ENCODE measurements at regions not wholly inside any gene's neighbourhood (a gene's known extent, or its start where the extent isn't known, plus 50 kb on each side); places are given as distances from the start of the nearest gene placed in this dataset.
"Not testable (repeated sequence)": the region's sequence is repeated elsewhere in the genome, so short reads cannot be mapped to it uniquely, and the experiment has no call there.

DNA sequence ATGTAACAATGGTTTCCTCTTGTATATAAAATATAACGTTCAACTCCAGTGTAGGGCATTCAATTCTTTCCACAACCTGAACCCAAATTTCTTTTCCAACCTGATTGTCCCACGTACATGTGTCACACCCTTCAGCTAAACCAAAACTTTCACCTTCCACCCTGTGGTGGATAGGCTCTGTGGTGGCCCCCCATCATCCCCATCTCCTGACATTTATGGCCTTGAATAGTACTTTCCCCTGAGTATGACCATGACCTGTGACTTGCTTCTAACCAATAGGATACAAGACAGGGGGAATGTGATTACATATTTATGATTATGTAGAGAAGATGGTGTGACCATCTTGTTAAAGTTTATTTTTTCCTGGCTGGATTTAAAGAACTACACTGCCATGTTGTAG lies 377.0 kb downstream of the PTPRC start:
- TF ChIP-seq, protein P1, sequence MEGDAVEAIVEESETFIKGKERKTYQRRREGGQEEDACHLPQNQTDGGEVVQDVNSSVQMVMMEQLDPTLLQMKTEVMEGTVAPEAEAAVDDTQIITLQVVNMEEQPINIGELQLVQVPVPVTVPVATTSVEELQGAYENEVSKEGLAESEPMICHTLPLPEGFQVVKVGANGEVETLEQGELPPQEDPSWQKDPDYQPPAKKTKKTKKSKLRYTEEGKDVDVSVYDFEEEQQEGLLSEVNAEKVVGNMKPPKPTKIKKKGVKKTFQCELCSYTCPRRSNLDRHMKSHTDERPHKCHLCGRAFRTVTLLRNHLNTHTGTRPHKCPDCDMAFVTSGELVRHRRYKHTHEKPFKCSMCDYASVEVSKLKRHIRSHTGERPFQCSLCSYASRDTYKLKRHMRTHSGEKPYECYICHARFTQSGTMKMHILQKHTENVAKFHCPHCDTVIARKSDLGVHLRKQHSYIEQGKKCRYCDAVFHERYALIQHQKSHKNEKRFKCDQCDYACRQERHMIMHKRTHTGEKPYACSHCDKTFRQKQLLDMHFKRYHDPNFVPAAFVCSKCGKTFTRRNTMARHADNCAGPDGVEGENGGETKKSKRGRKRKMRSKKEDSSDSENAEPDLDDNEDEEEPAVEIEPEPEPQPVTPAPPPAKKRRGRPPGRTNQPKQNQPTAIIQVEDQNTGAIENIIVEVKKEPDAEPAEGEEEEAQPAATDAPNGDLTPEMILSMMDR (IDR thresholded peaks at IDR 0.05; ENCODE audit: low read depth, low read length) = no peak
- H3K4me3 ChIP-seq (ENCODE audit: low read depth, low read length) = no peak overlapping the region
- in situ Hi-C loops (cut with HindIII; ENCODE audit: low sequenced_read_pairs) = no loop called here
- DNase-seq (ENCODE audit: low read depth, low spot score) = no peak

- in situ Hi-C loops (cut with HindIII; ENCODE audit: low sequenced_read_pairs) = no loop called here
- DNase-seq (ENCODE audit: low read depth, low spot score) = no peak
- H3K4me3 ChIP-seq (ENCODE audit: low read depth, low read length) = no peak overlapping the region
- TF ChIP-seq, protein P1 (IDR thresholded peaks at IDR 0.05; ENCODE audit: low read depth, low read length) = no peak
Observed at GRCh38 chr1:199018471-199019135, 379.8 kb downstream of the PTPRC start.

DNA sequence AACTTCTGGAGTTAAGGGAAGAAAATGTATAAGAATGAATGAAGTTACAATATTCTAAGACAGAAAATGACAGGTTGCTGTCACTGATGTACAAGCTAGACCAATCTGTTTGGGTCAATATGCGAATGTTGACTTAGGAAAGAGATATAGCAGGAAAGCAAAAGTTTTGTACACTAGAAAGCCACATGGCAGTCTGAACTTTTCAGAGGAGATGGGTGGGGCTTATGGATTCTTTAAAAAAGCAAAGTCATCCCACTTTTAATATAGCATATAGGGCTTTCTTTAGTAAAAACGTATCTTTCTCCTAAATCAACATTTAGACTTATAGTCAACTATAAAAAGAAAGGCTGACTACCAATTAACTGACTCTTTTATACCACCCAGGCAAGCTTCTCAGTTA lies 381.2 kb downstream of the PTPRC start:
- no peak overlapping the region for H3K4me3 ChIP-seq (ENCODE audit: low read depth, low read length)
- in situ Hi-C loops (cut with HindIII; ENCODE audit: low sequenced_read_pairs) = no loop called here
- TF ChIP-seq, protein P1 (IDR thresholded peaks at IDR 0.05; ENCODE audit: low read depth, low read length) = no peak
- no peak for DNase-seq (ENCODE audit: low read depth, low spot score)

GRCh38 chr1:199020904-199021303 lies 382.1 kb downstream of the PTPRC start:
- DNase-seq (ENCODE audit: low read depth, low spot score) = no peak
- TF ChIP-seq, protein P1 (IDR thresholded peaks at IDR 0.05; ENCODE audit: low read depth, low read length) = no peak
- in situ Hi-C loops (cut with HindIII; ENCODE audit: low sequenced_read_pairs) = no loop called here
- no peak overlapping the region for H3K4me3 ChIP-seq (ENCODE audit: low read depth, low read length)

DNA sequence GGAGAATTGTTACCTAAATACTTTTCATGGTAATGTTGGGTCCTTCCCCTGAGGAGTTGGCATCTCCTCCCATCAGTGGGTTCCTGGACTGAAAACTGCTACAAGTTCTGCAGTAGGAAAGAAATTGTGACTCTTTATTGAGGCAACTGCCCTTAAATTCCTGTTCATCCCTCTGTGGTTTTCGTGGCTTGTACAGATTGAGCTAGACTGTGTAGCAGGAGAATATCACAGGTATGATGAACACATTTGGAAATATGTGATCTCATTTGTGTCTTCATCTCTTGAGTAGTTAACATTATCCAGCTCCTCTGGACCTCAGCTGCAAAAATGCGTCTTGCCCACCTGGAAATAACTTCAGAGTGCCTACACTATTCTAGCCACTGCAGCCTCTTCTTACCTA lies 390.6 kb downstream of the PTPRC start:
- in situ Hi-C loops (cut with HindIII; ENCODE audit: low sequenced_read_pairs) = no loop called here
- peak; percentile 68 for DNase-seq (ENCODE audit: low read depth, low spot score)
- TF ChIP-seq, protein P1 (IDR thresholded peaks at IDR 0.05; ENCODE audit: low read depth, low read length) = no peak
- no peak overlapping the region for H3K4me3 ChIP-seq (ENCODE audit: low read depth, low read length)

- in situ Hi-C loops (cut with HindIII; ENCODE audit: low sequenced_read_pairs) = no loop called here
- DNase-seq (ENCODE audit: low read depth, low spot score) = peak; percentile 50
Observed at GRCh38 chr1:199029855-199030254, 391.0 kb downstream of the PTPRC start.

DNA sequence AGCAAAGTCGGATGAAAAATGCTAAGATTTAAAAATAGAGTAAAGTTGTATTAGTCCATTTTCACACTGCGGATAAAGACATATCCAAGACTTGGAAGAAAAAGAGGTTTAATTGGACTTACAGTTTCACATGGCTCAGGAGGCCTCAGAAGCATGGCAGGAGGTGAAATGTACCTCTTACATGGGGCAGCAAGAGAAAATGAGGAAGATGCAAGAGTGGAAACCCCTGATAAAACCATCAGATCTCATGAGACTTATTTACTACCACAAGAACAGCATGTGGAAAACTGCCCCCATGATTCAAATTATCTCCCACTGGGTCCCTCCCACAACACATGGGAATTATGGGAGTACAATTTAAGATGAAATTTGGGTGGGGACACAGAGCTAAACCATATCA lies 391.7 kb downstream of the PTPRC start:
- H3K4me3 ChIP-seq (ENCODE audit: low read depth, low read length); DNase-seq (ENCODE audit: low read depth, low spot score); in situ Hi-C loops (cut with HindIII; ENCODE audit: low sequenced_read_pairs): not testable (repeated sequence)

More at GRCh38 chr1:199029855-199030254, 391.0 kb downstream of the PTPRC start:
- TF ChIP-seq, protein P1 (IDR thresholded peaks at IDR 0.05; ENCODE audit: low read depth, low read length) = no peak
- H3K4me3 ChIP-seq (ENCODE audit: low read depth, low read length) = no peak overlapping the region

DNA sequence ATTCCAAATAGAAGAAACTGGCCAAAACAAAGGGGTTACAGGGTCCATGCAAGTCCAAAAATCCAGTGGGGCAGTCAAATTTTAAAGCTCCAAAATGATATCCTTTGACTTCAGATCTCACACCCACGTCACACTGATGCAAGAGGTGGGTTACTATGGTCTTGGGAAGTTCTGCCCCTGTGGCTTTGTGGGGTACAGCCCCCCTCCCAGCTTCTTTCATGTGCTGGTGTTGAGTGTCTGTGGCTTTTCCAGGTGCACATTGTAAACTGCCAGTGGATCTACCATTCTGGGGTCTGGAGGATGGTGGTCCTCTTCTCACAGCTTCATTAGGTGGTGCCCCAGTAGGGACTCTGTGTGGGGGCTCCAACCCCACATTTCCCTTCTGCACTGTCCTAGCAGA lies 392.3 kb downstream of the PTPRC start:
- H3K4me3 ChIP-seq (ENCODE audit: low read depth, low read length); DNase-seq (ENCODE audit: low read depth, low spot score); in situ Hi-C loops (cut with HindIII; ENCODE audit: low sequenced_read_pairs): not testable (repeated sequence)

DNA sequence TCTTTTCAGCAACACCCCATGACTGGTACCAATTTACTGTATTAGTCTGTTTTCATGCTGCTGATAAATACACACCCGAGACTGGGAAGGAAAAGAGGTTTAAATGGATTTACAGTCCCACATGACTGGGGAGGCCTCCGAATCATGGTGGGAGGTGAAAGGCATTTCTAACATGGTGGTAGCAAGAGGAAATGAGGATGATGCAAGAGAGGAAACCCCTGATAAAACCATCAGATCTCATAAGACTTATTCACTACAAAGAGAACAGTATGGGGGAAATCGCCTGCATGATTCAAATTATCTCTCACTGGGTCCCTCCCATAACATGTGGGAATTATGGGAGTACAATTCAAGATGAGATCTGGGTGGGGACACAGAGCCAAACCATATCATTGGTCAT lies 393.6 kb downstream of the PTPRC start:
- DNase-seq (ENCODE audit: low read depth, low spot score); in situ Hi-C loops (cut with HindIII; ENCODE audit: low sequenced_read_pairs): not testable (repeated sequence)

More for the DNA sequence above, 393.6 kb downstream of the PTPRC start:
- not testable (repeated sequence) for H3K4me3 ChIP-seq (ENCODE audit: low read depth, low read length)
